ENCODE measurements at regions not wholly inside any gene's neighbourhood (a gene's known extent, or its start where the extent isn't known, plus 50 kb on each side); places are given as distances from the start of the nearest gene placed in this dataset.
"Not testable (repeated sequence)": the region's sequence is repeated elsewhere in the genome, so short reads cannot be mapped to it uniquely, and the experiment has no call there.

- no peak overlapping the region for H3K27ac ChIP-seq
- ATAC-seq (no peak), DNase-seq (no peak)
- no peaks in the 10 kb centered on the region for H3K4me1 ChIP-seq
- no peaks in the 10 kb centered on the region for H3K27me3 ChIP-seq
- intact Hi-C loops (cut with DNase I): no loop called here
- no peak overlapping the region for H3K4me3 ChIP-seq
- no peaks in the 10 kb centered on the region for H3K9me3 ChIP-seq
- no peak for TF ChIP-seq CTCF (IDR thresholded peaks at IDR 0.05)
- H3K36me3 ChIP-seq: no peaks in the 10 kb centered on the region
Observed at GRCh38 chr18:75981102-75981501, 513.9 kb downstream of the ZNF516 start.

DNA sequence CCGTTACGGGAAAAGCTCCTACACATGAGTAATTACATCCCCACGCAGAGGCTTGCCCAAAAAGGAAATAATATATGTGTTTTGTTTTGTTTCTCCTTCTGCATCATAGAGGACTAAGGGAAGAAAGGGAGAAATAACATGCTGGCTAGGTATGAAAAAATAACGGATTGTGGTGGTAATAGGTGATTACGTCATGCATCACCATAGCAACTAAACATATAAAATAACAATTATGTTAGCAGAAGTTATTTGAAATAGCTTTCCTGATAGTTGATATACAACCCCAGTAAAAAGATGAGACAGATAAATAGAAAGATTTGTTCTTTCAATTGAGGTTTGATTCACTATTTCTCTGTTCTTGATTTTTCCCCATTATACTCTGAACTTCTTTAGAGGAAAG is 518.0 kb downstream of the ZNF516 start:
- Histone ChIP-seq H3K4me3 (no peak overlapping the region), H3K9me3 (no peaks in the 10 kb centered on the region), H3K27ac (no peak overlapping the region), H3K36me3 (no peaks in the 10 kb centered on the region), H3K4me1 (no peaks in the 10 kb centered on the region), H3K27me3 (no peaks in the 10 kb centered on the region)
- ATAC-seq (no peak), DNase-seq (peak in 1 of 4 donors; percentile 10)
- no peak for TF ChIP-seq CTCF (IDR thresholded peaks at IDR 0.05)
- intact Hi-C loops (cut with DNase I): no loop called here

DNA sequence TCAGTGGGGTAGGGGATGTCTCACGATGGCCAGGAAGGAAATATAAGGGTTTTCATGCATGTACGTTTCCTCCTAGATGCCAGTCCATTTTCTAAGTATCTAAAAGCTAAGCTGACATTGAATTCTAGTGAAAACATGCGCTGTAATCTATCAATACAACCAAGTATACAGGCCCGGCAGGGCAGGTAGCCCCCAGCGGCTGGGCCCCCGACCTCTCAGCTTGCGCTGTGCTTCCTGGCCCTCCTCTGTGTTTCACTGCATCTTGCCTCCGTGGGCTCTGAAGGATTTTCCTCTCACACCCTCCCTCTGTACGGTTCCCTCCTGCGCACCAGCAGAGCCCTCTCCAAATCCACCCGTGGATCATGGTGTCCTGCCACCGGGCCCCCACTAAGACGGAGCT is 524.8 kb downstream of the ZNF516 start:
- no peak for TF ChIP-seq CTCF (IDR thresholded peaks at IDR 0.05)

GRCh38 chr18:75966431-75966830 is 528.6 kb downstream of the ZNF516 start:
- intact Hi-C loops (cut with DNase I): no loop called here
- Histone ChIP-seq H3K4me1 (no peaks in the 10 kb centered on the region), H3K27ac (no peak overlapping the region), H3K36me3 (no peaks in the 10 kb centered on the region), H3K27me3 (no peaks in the 10 kb centered on the region), H3K9me3 (no peaks in the 10 kb centered on the region), H3K4me3 (no peak overlapping the region)
- no peak for ATAC-seq
- DNase-seq: no peak
- TF ChIP-seq CTCF (IDR thresholded peaks at IDR 0.05): no peak

More for the DNA sequence above, 524.8 kb downstream of the ZNF516 start:
- H3K4me1 ChIP-seq: no peaks in the 10 kb centered on the region
- H3K4me3 ChIP-seq: no peak overlapping the region
- no peaks in the 10 kb centered on the region for H3K27me3 ChIP-seq
- no peak overlapping the region for H3K27ac ChIP-seq
- no peak for ATAC-seq
- no peaks in the 10 kb centered on the region for H3K9me3 ChIP-seq
- no peaks in the 10 kb centered on the region for H3K36me3 ChIP-seq
- no peak for DNase-seq
- intact Hi-C loops (cut with DNase I): no loop called here

GRCh38 chr18:75962036-75962572 is 532.9 kb downstream of the ZNF516 start:
- no peak for ATAC-seq
- Histone ChIP-seq H3K36me3 (no peaks in the 10 kb centered on the region), H3K27me3 (no peaks in the 10 kb centered on the region), H3K9me3 (no peaks in the 10 kb centered on the region), H3K4me1 (no peaks in the 10 kb centered on the region), H3K27ac (no peak overlapping the region), H3K4me3 (no peak overlapping the region)
- no peak for TF ChIP-seq CTCF (IDR thresholded peaks at IDR 0.05)
- DNase-seq: peak in 2 of 4 donors; percentile 20 to 23
- intact Hi-C loops (cut with DNase I): no loop called here

GRCh38 chr18:75960356-75960755 is 532.9 kb upstream of the SMIM21 start:
- H3K4me1 ChIP-seq; DNase-seq; H3K9me3 ChIP-seq; H3K27me3 ChIP-seq; intact Hi-C loops (cut with DNase I); H3K36me3 ChIP-seq; ATAC-seq; H3K27ac ChIP-seq; H3K4me3 ChIP-seq: not testable (repeated sequence)
